Effector memory CD8-positive, alpha-beta T cell (primary cell): ENCODE measurements at regions not wholly inside any gene's neighbourhood (a gene's known extent, or its start where the extent isn't known, plus 50 kb on each side); places are given as distances from the start of the nearest gene placed in this dataset.

Experiments
- ATAC-seq: fragments of 150-1000 bp; cut with Tn5 transposase; replicated peaks from 2 replicates; pipeline ENCODE4 v1.10.0; 2021; ENCODE audit warnings: mild to moderate bottlenecking, moderate library complexity
- DNase-seq, 3 experiments: peaks; one replicate each; pipeline ENCODE4 v3.0.0; 2021
- H3K27ac Mint-ChIP-seq, 2 donors: one replicate each; pipeline ENCODE4 v1.8.0; 2022; ENCODE audit warnings: mild to moderate bottlenecking in 2 of 2, mixed read lengths in 2 of 2, moderate library complexity in 2 of 2
- H3K27me3 Mint-ChIP-seq, 2 donors: one replicate each; pipeline ENCODE4 v1.8.0; 2022; ENCODE audit warnings: mixed read lengths in 2 of 2
- H3K36me3 Mint-ChIP-seq: one replicate; pipeline ENCODE4 v1.8.0; 2022; ENCODE audit warnings: mild to moderate bottlenecking, moderate library complexity, mixed read lengths; ENCODE audit not compliant: insufficient read depth
- H3K4me1 Mint-ChIP-seq, 2 donors: one replicate each; pipeline ENCODE4 v1.8.0; 2022; ENCODE audit warnings: low read depth in 2 of 2, mixed read lengths in 2 of 2
- H3K4me3 Mint-ChIP-seq, 2 donors: one replicate each; pipeline ENCODE4 v1.8.0; 2022; ENCODE audit warnings: mild to moderate bottlenecking in 2 of 2, mixed read lengths in 2 of 2, moderate library complexity in 2 of 2
- H3K9me3 Mint-ChIP-seq, 2 donors: one replicate each; pipeline ENCODE4 v1.8.0; 2022; ENCODE audit warnings: mixed read lengths in 2 of 2

DNA sequence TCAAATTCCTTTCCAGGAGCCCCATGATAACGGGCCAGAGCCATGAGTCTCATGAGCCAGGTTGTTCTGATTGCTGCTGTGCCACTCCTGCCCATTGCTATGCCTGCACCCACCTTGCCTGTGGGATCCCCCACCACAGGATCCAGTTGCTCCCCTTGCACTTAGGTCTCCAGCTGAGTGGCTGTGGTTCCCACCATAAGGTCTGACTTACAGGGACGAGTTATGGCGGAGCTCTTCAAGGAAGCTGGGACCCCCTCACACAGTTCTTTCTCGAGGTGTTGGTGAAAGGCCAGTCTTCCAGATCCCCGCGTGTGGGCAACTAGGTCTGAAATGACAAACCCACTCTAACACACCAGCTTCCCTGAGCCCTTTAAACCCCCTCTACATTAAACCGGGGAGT lies 111.9 kb upstream of the C14orf180 start:
- H3K36me3 Mint-ChIP-seq = no peaks in the 10 kb centered on the region
- ATAC-seq (no peak), DNase-seq (no peak)
- no peak overlapping the region for H3K27ac Mint-ChIP-seq
- peaks cover 30 to 56% of the 10 kb centered on the region in 2 donors for H3K27me3 Mint-ChIP-seq
- H3K9me3 Mint-ChIP-seq = peaks cover 0 to 3% of the 10 kb centered on the region in 2 donors
- H3K4me3 Mint-ChIP-seq = no peak overlapping the region
- no peaks in the 10 kb centered on the region for H3K4me1 Mint-ChIP-seq

DNA sequence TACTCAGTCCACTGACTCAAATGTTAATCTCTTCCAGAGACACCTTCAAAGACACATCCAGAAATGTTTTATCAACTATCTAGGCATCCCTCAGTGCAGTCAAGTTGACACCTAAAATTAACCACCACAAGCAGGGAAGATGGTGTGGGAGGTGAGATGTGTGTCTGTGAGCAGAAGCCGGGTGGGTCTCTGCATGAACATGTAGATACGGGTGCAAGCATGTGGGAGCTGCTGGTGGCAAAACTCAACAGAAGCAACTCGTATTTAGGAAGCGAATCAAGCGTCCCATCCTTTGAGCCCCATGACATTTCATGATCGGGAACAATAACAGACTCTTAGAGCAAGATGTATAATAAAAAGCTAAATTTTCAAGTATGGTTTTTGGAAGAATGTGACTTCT lies 110.0 kb upstream of the C14orf180 start:
- Mint-ChIP-seq H3K4me3 (no peak overlapping the region), H3K27me3 (peaks cover 26 to 49% of the 10 kb centered on the region in 2 donors), H3K27ac (no peak overlapping the region), H3K9me3 (peaks cover 0 to 3% of the 10 kb centered on the region in 2 donors), H3K36me3 (no peaks in the 10 kb centered on the region), H3K4me1 (no peaks in the 10 kb centered on the region)
- ATAC-seq = no peak
- no peak for DNase-seq

DNA sequence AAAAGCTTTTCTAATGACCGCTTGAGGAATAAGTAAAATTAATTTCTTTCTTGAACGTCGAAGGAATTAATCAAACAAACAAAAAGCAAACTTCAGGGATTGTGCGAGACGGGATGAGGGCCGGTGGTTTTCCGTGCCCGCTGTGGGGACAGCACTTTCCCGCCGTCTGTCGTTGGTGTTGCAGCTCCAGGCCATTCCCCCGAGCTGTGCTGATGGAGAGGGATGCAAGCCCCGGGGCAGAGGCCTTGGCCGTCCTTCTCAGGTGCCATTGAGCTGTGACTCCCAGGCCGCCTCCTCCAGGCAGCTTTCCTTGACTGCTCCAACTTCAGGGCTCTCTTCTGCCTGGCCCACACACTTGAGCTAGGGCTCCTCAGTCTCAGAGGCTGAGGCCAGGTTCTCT lies 109.0 kb upstream of the C14orf180 start:
- no peak overlapping the region for H3K27ac Mint-ChIP-seq
- H3K9me3 Mint-ChIP-seq = peaks cover 0 to 3% of the 10 kb centered on the region in 2 donors
- DNase-seq = no peak
- no peaks in the 10 kb centered on the region for H3K36me3 Mint-ChIP-seq
- H3K4me3 Mint-ChIP-seq = no peak overlapping the region
- H3K4me1 Mint-ChIP-seq = no peaks in the 10 kb centered on the region
- H3K27me3 Mint-ChIP-seq = peaks cover 24 to 39% of the 10 kb centered on the region in 2 donors
- ATAC-seq = no peak

DNA sequence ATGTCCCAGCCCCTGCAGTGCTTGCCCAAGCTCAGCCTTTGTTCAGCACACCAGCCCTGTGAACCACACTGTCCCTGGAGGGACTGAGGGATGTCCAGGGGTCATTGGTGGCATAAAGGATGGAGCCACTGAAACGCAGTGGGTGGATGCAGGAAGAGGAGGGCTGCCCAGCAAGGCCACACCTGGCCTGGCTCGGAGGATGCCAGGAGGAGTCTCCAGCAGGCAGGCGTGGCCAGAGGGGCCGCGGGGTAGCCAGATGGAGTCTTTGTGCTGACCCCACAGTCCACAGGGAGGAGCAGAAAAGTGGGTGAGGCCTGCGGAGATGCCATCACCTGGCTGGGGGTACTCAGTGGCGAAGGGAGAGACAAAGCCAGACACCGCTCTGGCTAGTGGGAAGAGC lies 108.5 kb upstream of the C14orf180 start:
- DNase-seq (no peak), ATAC-seq (no peak)
- no peaks in the 10 kb centered on the region for H3K36me3 Mint-ChIP-seq
- H3K27me3 Mint-ChIP-seq = peaks cover 21 to 33% of the 10 kb centered on the region in 2 donors
- H3K27ac Mint-ChIP-seq = no peak overlapping the region
- peaks cover 0 to 3% of the 10 kb centered on the region in 2 donors for H3K9me3 Mint-ChIP-seq
- no peaks in the 10 kb centered on the region for H3K4me1 Mint-ChIP-seq
- no peak overlapping the region for H3K4me3 Mint-ChIP-seq

DNA sequence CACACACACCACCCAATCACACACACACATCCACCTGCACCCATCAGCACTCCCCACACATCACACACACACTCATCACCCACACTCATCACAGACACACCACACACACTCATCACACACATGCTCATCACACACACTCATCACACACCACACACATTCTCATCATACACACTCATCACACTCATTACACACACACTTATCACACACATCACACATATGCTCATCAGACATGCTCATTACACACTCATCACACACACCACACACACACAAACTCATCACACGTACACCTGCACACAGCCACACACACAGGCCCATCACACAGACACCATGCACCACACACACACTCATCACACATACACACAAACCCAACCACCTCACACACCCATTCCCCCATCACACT lies 107.5 kb upstream of the C14orf180 start:
- Mint-ChIP-seq H3K4me1 (no peaks in the 10 kb centered on the region), H3K27me3 (peaks cover 21 to 33% of the 10 kb centered on the region in 2 donors), H3K27ac (no peak overlapping the region), H3K4me3 (no peak overlapping the region), H3K9me3 (peaks cover 0 to 3% of the 10 kb centered on the region in 2 donors), H3K36me3 (no peaks in the 10 kb centered on the region)
- DNase-seq = no peak
- ATAC-seq = no peak

DNA sequence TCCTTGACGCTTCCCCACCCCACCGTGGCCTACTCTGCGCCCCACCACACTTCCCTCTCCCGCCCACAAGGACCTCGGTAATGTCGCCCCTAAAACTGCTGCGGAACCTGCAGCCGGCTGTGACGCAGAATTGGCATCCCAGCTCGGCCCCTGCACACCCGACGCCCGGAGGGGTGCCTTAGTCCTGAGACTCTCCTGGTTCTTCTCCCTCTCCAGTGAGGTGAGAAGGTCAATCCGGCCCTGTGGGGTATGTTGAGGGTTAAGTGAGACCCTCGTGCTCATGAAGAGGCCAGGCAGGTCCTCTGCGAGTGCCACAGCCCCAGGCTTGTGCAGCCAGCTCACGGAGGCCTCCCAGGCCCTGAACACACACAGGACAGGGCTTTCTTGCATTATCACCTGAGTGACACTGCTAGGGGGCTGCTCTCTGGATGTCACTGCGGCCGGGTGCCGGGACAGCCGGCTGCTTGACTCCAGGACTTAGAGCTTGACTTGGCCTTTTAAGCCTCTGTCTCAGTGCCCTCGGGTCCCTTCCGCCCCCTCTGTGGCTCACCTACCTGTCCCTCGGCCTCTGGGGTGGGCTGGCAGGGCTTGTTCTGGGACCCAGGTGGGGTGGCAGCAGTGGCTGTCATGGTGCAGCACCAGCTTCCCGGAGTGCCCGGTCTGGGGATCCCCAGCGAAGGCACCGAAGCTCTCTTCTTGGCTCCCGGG lies 106.9 kb upstream of the C14orf180 start:
- Mint-ChIP-seq H3K9me3 (peaks cover 0 to 3% of the 10 kb centered on the region in 2 donors), H3K27me3 (peaks cover 24 to 38% of the 10 kb centered on the region in 2 donors), H3K36me3 (no peaks in the 10 kb centered on the region), H3K4me3 (no peak overlapping the region), H3K4me1 (no peaks in the 10 kb centered on the region), H3K27ac (no peak overlapping the region)
- no peak for DNase-seq
- ATAC-seq = no peak

DNA sequence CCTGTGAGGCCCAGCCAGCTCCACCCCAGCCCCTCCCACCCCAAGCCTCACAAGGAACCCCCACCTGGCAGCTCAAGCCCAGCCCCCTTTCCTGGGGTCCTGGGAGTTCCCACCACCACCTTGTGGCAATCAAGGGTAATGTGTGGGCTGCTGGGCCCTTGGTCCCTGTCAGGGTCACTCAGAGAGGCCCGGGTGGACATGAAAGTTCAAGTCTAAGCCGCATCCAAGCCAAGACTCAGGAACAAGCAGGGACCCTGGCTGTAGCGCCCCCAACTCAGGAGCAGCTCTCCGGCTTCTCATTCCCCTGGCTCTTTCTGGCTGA lies 106.4 kb upstream of the C14orf180 start:
- Mint-ChIP-seq H3K27ac (no peak overlapping the region), H3K4me1 (no peaks in the 10 kb centered on the region), H3K9me3 (peaks cover 0 to 3% of the 10 kb centered on the region in 2 donors), H3K4me3 (no peak overlapping the region), H3K36me3 (no peaks in the 10 kb centered on the region), H3K27me3 (peaks cover 28 to 38% of the 10 kb centered on the region in 2 donors)
- ATAC-seq (no peak), DNase-seq (no peak)

DNA sequence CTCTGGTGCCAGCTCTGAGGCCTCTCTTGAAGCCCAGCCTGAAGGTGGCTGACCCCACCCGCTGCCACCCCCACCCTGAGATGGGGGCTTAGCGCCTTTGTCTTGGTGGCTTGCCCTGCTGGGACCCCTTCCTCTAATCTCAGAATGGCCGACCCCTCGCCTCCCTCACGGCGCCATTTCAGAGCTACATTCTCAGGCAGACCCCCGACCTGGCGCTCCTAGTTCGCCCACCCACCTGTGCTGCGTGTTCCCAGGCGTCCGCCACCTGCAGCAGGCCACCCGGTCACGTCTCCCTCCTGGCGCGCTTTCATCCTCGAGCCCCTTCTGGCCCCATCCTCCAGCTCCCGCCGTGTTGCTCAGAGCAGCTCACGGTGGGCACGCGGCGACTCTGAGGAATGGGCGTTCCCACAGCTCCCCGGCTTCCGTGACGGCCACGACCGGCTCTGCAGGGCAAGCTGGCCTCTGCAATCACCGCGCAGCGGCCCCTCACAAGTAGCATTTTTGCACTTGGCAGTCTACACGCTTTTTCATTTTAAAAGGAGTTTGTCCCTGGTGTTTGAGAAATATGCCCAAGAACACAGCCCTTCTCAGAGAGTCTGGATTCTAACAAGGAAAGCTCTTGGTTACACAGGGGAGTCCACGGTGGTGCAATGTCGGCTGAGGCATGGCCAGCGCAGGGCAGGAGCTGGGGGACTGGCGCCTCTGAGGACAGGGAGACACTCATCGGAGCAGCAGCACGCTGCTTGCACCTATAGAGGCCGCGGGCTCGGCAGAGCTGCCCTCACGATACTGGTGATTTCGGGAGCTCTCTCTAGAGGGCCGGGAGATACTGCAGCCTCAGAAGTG lies 105.7 kb upstream of the C14orf180 start:
- Mint-ChIP-seq H3K4me3 (no peak overlapping the region), H3K4me1 (no peaks in the 10 kb centered on the region), H3K36me3 (no peaks in the 10 kb centered on the region), H3K9me3 (peaks cover 0 to 3% of the 10 kb centered on the region in 2 donors), H3K27me3 (peaks cover 29 to 41% of the 10 kb centered on the region in 2 donors), H3K27ac (no peak overlapping the region)
- DNase-seq (no peak), ATAC-seq (no peak)

DNA sequence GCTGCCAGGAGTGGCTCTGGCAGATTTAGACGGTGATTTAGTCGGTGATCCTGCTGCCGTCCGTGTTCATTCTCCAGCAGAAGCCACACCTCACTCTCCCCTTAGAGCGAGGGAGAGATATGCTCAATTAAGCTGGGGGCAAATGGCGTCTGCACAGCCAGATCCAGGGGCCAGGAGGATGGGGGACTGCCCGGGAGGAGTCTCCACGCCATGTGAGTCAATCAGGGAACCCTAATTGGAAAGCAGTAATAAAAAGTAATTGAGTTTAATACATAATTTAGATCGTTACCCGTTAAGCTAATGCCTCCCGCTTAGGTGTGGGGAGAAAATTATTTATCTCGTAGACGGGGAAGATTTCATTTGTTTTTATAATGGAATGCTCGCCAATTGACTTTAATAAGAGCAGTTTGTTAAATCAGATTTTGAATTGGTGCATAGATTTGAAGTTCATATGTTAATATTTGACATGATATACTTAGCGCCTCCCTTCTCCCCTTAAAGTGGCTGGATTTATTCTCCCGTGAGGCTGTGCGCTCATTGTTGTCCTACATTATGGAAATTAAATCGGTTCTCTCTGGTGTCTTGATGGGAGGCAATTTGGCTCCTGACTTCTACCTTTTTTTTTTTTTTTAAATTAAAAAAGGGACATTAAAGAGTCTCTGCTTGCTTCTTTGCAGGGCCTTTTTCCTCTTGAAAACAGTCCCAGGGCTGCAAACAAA lies 104.9 kb upstream of the C14orf180 start:
- Mint-ChIP-seq H3K27me3 (peaks cover 35 to 49% of the 10 kb centered on the region in 2 donors), H3K36me3 (no peaks in the 10 kb centered on the region), H3K4me1 (no peaks in the 10 kb centered on the region), H3K4me3 (no peak overlapping the region), H3K27ac (no peak overlapping the region), H3K9me3 (peaks cover 0 to 3% of the 10 kb centered on the region in 2 donors)
- ATAC-seq = no peak
- DNase-seq = no peak

DNA sequence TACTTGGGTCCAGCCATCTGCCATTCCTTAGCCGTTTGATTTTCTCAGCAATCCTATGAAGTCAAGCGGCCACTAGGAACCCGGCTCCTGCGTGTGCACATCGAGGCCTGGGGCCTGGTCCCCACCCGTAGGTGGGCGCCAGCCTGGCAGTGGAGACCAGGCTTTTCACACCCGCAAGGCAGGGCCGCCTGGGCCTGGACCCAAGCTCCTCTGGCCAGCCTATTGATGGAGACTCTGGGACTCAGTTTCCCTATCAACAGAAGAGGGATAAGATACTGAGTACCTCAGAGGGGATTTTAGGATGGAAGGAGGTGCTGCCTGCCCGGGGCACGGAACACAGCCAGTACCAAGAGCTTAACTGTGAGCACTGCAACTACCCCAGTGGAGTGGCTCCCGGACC lies 104.3 kb upstream of the C14orf180 start:
- H3K36me3 Mint-ChIP-seq = no peaks in the 10 kb centered on the region
- DNase-seq = no peak
- ATAC-seq = no peak
- peaks cover 0 to 3% of the 10 kb centered on the region in 2 donors for H3K9me3 Mint-ChIP-seq
- no peaks in the 10 kb centered on the region for H3K4me1 Mint-ChIP-seq
- no peak overlapping the region for H3K27ac Mint-ChIP-seq
- H3K4me3 Mint-ChIP-seq = no peak overlapping the region
- peaks cover 35 to 50% of the 10 kb centered on the region in 2 donors for H3K27me3 Mint-ChIP-seq

DNA sequence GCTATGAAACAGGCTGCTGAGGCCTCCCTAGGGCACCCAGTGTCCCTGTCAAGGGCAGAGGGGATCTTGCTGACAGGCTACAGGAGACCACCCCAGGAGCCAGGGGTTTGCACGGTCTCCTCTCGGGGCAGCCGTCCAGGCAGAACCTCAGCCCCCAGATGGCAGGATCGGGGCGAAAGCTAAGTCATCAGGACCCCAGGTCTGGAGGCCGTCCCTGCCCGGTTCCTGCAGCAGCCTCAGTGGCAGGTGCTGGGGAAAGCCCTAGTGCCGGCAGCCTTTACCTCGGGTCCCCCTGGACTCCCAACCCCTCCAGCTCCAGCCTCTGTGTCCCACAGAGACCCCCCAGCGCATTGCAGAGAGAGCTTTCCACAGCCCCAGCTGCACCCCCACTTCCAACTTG lies 103.8 kb upstream of the C14orf180 start:
- ATAC-seq (no peak), DNase-seq (no peak)
- Mint-ChIP-seq H3K36me3 (no peaks in the 10 kb centered on the region), H3K27ac (no peak overlapping the region), H3K4me1 (no peaks in the 10 kb centered on the region), H3K4me3 (no peak overlapping the region), H3K9me3 (peaks cover 2 to 3% of the 10 kb centered on the region in 2 donors), H3K27me3 (peaks cover 35 to 50% of the 10 kb centered on the region in 2 donors)

DNA sequence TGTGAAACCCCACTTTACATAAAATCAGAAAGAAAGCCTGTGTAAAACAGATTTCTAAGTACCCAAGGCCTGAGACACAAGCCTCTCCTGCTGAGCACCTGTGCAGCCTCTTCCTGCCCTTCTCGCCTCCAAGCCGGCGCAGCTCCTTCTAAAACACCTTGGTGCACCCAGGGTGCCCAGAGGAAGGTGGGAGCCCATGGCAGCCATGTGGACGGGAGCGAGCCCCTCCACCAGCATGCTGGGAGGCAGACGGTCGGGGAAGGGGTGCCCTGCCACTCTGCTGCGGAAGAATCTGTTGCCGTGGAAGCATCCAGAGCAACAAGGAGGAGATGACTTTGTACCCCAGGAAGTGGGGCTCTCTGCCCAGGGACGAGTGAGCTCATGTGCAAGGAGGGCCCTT lies 103.1 kb upstream of the C14orf180 start:
- DNase-seq = no peak
- H3K27ac Mint-ChIP-seq = no peak overlapping the region
- peaks cover 5 to 8% of the 10 kb centered on the region in 2 donors for H3K9me3 Mint-ChIP-seq
- no peak for ATAC-seq
- H3K36me3 Mint-ChIP-seq = no peaks in the 10 kb centered on the region
- H3K27me3 Mint-ChIP-seq = peaks cover 35 to 46% of the 10 kb centered on the region in 2 donors
- H3K4me1 Mint-ChIP-seq = no peaks in the 10 kb centered on the region
- H3K4me3 Mint-ChIP-seq = no peak overlapping the region

DNA sequence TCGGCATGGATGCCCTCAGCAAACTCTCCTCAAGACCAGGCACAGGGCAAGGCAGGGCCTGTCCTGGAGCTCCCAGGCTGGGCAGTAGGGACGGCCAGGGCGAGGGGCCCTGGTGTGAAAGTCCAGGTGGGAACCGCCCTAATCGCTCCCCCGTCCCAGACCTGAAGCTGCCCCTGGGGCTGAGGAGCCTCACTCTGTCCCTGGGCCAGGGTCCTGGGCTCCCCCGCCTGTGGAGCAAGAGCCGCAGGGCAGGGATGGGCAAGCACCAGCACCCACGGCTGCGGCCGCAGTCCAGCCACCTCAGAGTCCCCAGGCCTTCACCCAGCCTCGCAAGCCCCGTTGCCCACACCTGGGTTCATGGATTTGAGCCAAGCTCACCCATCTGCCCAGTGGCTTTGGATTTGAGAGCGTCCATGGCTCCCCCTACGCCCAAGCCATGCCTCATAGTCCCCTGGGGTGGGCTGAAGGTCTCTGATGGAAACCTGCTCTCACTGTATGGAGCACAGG lies 102.4 kb upstream of the C14orf180 start:
- DNase-seq (no peak), ATAC-seq (no peak)
- peaks cover 30 to 39% of the 10 kb centered on the region in 2 donors for H3K27me3 Mint-ChIP-seq
- H3K4me1 Mint-ChIP-seq = no peaks in the 10 kb centered on the region
- H3K9me3 Mint-ChIP-seq = peaks cover 2 to 15% of the 10 kb centered on the region in 2 donors
- H3K36me3 Mint-ChIP-seq = no peaks in the 10 kb centered on the region
- no peak overlapping the region for H3K27ac Mint-ChIP-seq
- H3K4me3 Mint-ChIP-seq = no peak overlapping the region
